ENCODE measurements at regions not wholly inside any gene's neighbourhood (a gene's known extent, or its start where the extent isn't known, plus 50 kb on each side); places are given as distances from the start of the nearest gene placed in this dataset.
"Not testable (repeated sequence)": the region's sequence is repeated elsewhere in the genome, so short reads cannot be mapped to it uniquely, and the experiment has no call there.

- TF ChIP-seq CTCF (IDR thresholded peaks at IDR 0.05; ENCODE audit: insufficient read depth, low read depth, low read length, missing control alignments), result no peak
Observed at GRCh38 chr10:129210876-129211275, 256.2 kb upstream of the MGMT start.

GRCh38 chr10:129213256-129213655, 253.8 kb upstream of the MGMT start:
- no peak for DNase-seq (ENCODE audit: low read depth)
- no peak for TF ChIP-seq CTCF (IDR thresholded peaks at IDR 0.05; ENCODE audit: insufficient read depth, low read depth, low read length, missing control alignments)
- no peak overlapping the region for H3K4me3 ChIP-seq (ENCODE audit: low read depth, low read length)

More at GRCh38 chr10:129210876-129211275, 256.2 kb upstream of the MGMT start:
- H3K4me3 ChIP-seq (ENCODE audit: low read depth, low read length), result no peak overlapping the region
- no peak for DNase-seq (ENCODE audit: low read depth)

- DNase-seq (ENCODE audit: low read depth); H3K4me3 ChIP-seq (ENCODE audit: low read depth, low read length): not testable (repeated sequence)
Observed at GRCh38 chr10:129213996-129214395, 253.0 kb upstream of the MGMT start.

GRCh38 chr10:129219364-129219763, 247.7 kb upstream of the MGMT start:
- no peak overlapping the region for H3K4me3 ChIP-seq (ENCODE audit: low read depth, low read length)
- TF ChIP-seq CTCF (IDR thresholded peaks at IDR 0.05; ENCODE audit: insufficient read depth, low read depth, low read length, missing control alignments), result no peak
- no peak for DNase-seq (ENCODE audit: low read depth)

GRCh38 chr10:129222436-129222835, 244.6 kb upstream of the MGMT start:
- no peak overlapping the region for H3K4me3 ChIP-seq (ENCODE audit: low read depth, low read length)
- no peak for TF ChIP-seq CTCF (IDR thresholded peaks at IDR 0.05; ENCODE audit: insufficient read depth, low read depth, low read length, missing control alignments)

GRCh38 chr10:129223363-129223762, 243.7 kb upstream of the MGMT start:
- DNase-seq (ENCODE audit: low read depth), result no peak
- no peak overlapping the region for H3K4me3 ChIP-seq (ENCODE audit: low read depth, low read length)
- TF ChIP-seq CTCF (IDR thresholded peaks at IDR 0.05; ENCODE audit: insufficient read depth, low read depth, low read length, missing control alignments), result no peak

More at GRCh38 chr10:129222436-129222835, 244.6 kb upstream of the MGMT start:
- no peak for DNase-seq (ENCODE audit: low read depth)

- H3K4me3 ChIP-seq (ENCODE audit: low read depth, low read length), result no peak overlapping the region
- DNase-seq (ENCODE audit: low read depth), result no peak
- TF ChIP-seq CTCF (IDR thresholded peaks at IDR 0.05; ENCODE audit: insufficient read depth, low read depth, low read length, missing control alignments), result no peak
Observed at GRCh38 chr10:129224065-129224464, 243.0 kb upstream of the MGMT start.

Measured in GM12865 (cell line).